NB4 (cell line): ENCODE measurements at regions not wholly inside any gene's neighbourhood (a gene's known extent, or its start where the extent isn't known, plus 50 kb on each side); places are given as distances from the start of the nearest gene placed in this dataset.

Experiments used
- DNase-seq: peaks from one replicate; pipeline ENCODE4 v3.0.0; 2010; ENCODE audit warnings: low read depth
- H3K4me3 ChIP-seq: one replicate; pipeline ENCODE4 v1.5.1; 2011; ENCODE audit warnings: mild to moderate bottlenecking, low read depth, low read length, moderate library complexity
- MYC ChIP-seq: IDR thresholded peaks from 2 replicates; pipeline ENCODE4 v1.6.1; 2011; ENCODE audit warnings: low read depth, low read length
- POLR2A ChIP-seq: IDR thresholded peaks from 2 replicates; pipeline ENCODE4 v1.6.1; 2011; ENCODE audit warnings: mild to moderate bottlenecking; ENCODE audit not compliant: insufficient read length; ENCODE audit errors: extremely low read depth
- TF ChIP-seq, protein P1 (sequence below): IDR thresholded peaks from 2 replicates; pipeline ENCODE4 v1.6.1; 2011; ENCODE audit warnings: low read depth, low read length
- TF ChIP-seq, protein P2 (sequence below): IDR thresholded peaks from one replicate; pipeline ENCODE4 v1.5.1; 2012; ENCODE audit warnings: low read depth, low read length

DNA sequence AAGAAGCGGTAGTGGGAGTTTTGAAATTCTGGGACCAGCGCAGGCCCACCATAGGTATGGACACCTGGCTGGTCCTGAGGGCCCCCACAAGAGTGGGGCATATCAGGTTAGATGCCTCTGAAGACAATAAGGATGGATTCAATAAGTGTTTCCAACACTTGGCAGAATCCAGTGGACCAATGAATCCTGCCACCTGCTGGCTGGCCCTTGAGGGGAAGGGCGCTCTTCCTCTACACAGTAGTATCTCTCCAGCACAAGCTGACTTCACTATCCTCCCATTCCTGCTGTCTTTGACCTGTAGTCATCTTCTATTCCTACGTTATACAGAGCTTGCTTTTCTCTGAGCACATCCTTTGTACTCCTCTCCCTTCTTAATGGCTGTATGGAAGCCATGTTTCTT, 199.7 kb upstream of the TSHZ3 start:
- TF ChIP-seq, protein P1, sequence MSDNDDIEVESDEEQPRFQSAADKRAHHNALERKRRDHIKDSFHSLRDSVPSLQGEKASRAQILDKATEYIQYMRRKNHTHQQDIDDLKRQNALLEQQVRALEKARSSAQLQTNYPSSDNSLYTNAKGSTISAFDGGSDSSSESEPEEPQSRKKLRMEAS, result no peak
- TF ChIP-seq POLR2A (no peak), MYC (no peak)
- TF ChIP-seq, protein P2, sequence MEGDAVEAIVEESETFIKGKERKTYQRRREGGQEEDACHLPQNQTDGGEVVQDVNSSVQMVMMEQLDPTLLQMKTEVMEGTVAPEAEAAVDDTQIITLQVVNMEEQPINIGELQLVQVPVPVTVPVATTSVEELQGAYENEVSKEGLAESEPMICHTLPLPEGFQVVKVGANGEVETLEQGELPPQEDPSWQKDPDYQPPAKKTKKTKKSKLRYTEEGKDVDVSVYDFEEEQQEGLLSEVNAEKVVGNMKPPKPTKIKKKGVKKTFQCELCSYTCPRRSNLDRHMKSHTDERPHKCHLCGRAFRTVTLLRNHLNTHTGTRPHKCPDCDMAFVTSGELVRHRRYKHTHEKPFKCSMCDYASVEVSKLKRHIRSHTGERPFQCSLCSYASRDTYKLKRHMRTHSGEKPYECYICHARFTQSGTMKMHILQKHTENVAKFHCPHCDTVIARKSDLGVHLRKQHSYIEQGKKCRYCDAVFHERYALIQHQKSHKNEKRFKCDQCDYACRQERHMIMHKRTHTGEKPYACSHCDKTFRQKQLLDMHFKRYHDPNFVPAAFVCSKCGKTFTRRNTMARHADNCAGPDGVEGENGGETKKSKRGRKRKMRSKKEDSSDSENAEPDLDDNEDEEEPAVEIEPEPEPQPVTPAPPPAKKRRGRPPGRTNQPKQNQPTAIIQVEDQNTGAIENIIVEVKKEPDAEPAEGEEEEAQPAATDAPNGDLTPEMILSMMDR, result peak; percentile 33
- H3K4me3 ChIP-seq, result no peak overlapping the region
- peak; percentile 14 for DNase-seq

DNA sequence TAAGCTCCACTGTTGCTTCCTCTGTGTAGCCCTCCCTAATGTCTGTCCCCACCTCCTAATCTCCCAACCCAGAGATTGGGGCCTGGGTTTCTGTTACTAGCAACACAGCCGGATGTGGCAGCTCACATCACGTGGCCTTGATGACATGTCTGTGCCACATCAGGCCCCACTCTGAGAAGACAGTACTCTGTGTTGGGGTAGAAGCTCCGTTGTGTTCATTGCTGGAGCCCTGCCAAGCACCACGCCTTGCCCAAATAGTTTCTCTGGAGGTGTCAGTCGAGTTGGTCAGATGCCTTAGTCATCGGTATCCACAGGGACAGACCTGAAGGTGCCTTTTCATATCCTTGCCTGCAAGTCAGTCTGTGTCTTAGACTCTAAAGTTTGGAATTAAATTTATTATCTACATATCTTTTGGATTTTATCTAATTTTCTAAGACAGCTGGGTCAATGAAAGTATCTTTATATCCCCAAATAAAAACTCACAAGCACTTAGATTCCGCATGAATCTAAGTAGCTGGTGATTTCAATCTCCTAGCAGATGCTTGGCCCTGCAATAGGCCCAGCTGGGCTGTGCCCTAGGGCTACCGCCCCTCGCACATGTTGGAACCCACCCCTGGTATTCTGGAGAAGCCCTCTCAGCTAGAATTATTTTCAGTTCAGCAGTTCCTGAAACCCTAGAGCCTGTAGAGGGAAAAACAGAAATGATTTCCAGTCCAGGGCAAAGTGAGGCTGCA, 204.0 kb upstream of the TSHZ3 start:
- no peak for TF ChIP-seq MYC
- H3K4me3 ChIP-seq, result no peak overlapping the region
- DNase-seq, result no peak

DNA sequence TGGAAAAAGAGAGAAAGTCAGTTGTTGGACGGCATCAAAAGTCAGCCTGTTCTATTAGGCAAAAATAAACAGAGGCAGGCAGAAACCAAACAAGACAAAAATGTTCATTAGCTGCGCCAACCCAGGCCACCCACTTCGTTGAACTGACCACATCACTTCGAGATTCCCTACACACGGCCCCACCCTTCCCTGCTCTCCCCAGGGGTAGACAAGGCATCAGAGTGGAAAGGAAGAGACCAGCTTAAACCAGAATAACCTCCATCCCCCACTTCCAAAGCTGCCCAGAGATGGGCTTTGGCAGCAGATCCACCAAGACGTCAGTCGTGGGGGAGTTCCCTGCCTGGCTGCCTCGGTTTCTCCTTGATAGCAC, 204.6 kb upstream of the TSHZ3 start:
- no peak for DNase-seq
- H3K4me3 ChIP-seq, result no peak overlapping the region
- TF ChIP-seq MYC, result no peak
- TF ChIP-seq, protein P1, result no peak
- no peak for TF ChIP-seq POLR2A
- TF ChIP-seq, protein P2, result no peak

DNA sequence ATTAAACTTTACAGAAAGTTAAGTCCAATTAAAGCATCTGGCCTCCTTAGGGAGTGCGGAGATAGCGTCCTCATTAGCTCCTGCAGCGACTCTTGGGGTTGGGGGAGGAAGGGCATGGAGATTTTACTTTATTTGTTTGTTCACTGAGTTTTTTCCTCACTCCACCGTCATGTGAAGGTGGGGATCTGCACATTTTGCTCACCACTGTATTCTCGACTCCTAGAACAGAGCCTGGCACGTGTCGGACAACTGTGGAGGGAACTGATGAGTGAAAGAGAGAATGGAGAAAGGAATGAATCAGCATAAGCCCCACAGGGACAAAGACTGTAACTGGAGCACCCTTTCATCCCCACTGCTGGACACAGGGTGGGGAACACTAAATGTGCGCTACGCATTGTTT, 205.1 kb upstream of the TSHZ3 start:
- no peak overlapping the region for H3K4me3 ChIP-seq
- DNase-seq, result no peak
- TF ChIP-seq, protein P2, result no peak
- TF ChIP-seq MYC (no peak), POLR2A (no peak)
- TF ChIP-seq, protein P1, result no peak

DNA sequence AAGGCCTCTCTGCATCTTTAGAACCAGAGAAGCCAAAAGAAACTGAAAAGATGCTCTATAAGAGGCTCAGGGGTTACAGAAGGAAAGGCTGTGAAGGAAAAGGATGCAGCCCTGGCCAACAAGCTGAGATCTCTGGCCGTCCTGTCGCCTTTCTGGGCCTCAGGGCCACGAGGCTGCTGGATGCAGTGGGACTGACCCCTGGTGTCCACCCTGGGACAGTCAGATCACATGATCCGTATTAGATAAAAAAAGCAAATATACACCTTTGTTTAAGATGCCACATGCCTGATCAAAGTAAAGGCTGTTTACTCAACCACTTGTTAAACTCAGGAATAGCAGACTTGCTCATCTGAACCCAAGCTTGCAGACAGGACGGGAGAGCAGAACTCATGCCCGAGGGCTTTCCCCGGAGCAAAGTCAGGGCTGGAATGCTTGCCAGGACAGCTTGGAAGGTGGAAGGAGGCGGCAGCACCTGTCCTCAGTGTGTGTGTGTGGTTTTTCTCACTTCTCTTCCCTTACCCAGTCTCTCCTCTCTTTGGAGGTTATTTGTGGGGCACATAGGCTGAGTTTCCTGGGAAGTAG, 206.5 kb upstream of the TSHZ3 start:
- H3K4me3 ChIP-seq, result no peak overlapping the region
- DNase-seq, result no peak
- TF ChIP-seq POLR2A (no peak), MYC (no peak)
- TF ChIP-seq, protein P1, result no peak
- TF ChIP-seq, protein P2, result no peak

DNA sequence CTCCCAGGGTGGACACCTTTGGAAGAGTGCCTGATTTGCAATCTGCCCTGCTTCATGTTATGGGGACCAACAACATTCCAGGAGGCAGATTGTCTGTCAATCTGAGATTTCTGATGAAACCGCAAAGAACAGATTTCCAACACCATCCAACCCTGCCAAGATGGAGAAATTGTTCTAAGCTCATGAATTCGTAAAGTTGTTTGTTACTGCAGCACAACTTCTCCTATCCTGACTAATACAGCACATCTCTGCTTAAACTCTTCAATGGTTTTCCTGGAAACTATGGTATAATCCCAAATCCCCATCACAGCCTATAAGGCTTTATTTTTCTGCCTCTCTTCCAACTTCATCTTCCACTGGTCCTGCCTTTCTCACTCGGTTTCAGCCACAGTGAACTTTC, 210.3 kb upstream of the TSHZ3 start:
- DNase-seq, result no peak
- TF ChIP-seq, protein P1, result no peak
- TF ChIP-seq POLR2A, result no peak
- TF ChIP-seq MYC, result no peak
- TF ChIP-seq, protein P2, result no peak
- H3K4me3 ChIP-seq, result no peak overlapping the region
